Smooth muscle cell (in vitro differentiated cells): ENCODE measurements at regions not wholly inside any gene's neighbourhood (a gene's known extent, or its start where the extent isn't known, plus 50 kb on each side); places are given as distances from the start of the nearest gene placed in this dataset.

Experiments
- DNase-seq: peaks from one replicate; lab custom pipeline; 2025; ENCODE audit not compliant: unreplicated experiment; lab: John Stamatoyannopoulos, UW
- H2AFZ ChIP-seq: fragments of 200-600 bp; sonication (generic); 2 replicates; pipeline ENCODE4 v1.6.0; 2016; ENCODE audit warnings: antibody characterized with exemption, low read depth, mild to moderate bottlenecking
- H3F3A ChIP-seq: fragments of 200-600 bp; sonication (generic); 2 replicates; pipeline ENCODE4 v1.6.0; 2017; ENCODE audit warnings: antibody characterized with exemption, low read depth
- H3K27ac ChIP-seq: fragments of 200-600 bp; sonication (generic); 2 replicates; pipeline ENCODE4 v1.5.1; 2016; ENCODE audit warnings: low read depth, mild to moderate bottlenecking
- H3K27me3 ChIP-seq: fragments of 200-600 bp; sonication (generic); 2 replicates; pipeline ENCODE4 v1.6.1; 2016; ENCODE audit warnings: low read depth, mild to moderate bottlenecking
- H3K36me3 ChIP-seq: fragments of 200-600 bp; sonication (generic); 2 replicates; pipeline ENCODE4 v1.5.1; 2016; ENCODE audit warnings: low read depth
- H3K4me1 ChIP-seq: fragments of 200-600 bp; sonication (generic); 2 replicates; pipeline ENCODE4 v1.5.1; 2016; ENCODE audit warnings: low read depth
- H3K4me2 ChIP-seq: fragments of 200-600 bp; sonication (generic); 2 replicates; pipeline ENCODE4 v1.6.0; 2016; ENCODE audit warnings: mild to moderate bottlenecking
- H3K4me3 ChIP-seq: fragments of 200-600 bp; sonication (generic); 2 replicates; pipeline ENCODE4 v1.5.1; 2016; ENCODE audit warnings: mild to moderate bottlenecking
- H3K79me2 ChIP-seq: fragments of 200-600 bp; sonication (generic); 2 replicates; pipeline ENCODE4 v1.6.0; 2016; ENCODE audit warnings: low read depth, mild to moderate bottlenecking
- H3K9ac ChIP-seq: fragments of 200-600 bp; sonication (generic); 2 replicates; pipeline ENCODE4 v1.6.0; 2016; ENCODE audit warnings: low read depth
- H3K9me3 ChIP-seq: fragments of 200-600 bp; sonication (generic); replicated peaks from 2 replicates; pipeline ENCODE4 v1.5.1; 2016; ENCODE audit warnings: low read depth
- H4K20me1 ChIP-seq: fragments of 200-600 bp; sonication (generic); 2 replicates; pipeline ENCODE4 v1.6.0; 2016; ENCODE audit warnings: low read depth
- WGBS: methylation state at CpG from one replicate; pipeline ENCODE4 v1.1.7; 2016; ENCODE audit warnings: low lambda C conversion rate; 5-methylcytosine and 5-hydroxymethylcytosine counted together
- TF ChIP-seq, protein P1 (sequence below): fragments of 200-600 bp; sonication (generic); IDR thresholded peaks from 2 replicates; pipeline ENCODE4 v1.5.1; 2017; ENCODE audit warnings: borderline replicate concordance, mild to moderate bottlenecking, antibody characterized with exemption; ENCODE audit not compliant: insufficient read depth, poor library complexity, severe bottlenecking

DNA sequence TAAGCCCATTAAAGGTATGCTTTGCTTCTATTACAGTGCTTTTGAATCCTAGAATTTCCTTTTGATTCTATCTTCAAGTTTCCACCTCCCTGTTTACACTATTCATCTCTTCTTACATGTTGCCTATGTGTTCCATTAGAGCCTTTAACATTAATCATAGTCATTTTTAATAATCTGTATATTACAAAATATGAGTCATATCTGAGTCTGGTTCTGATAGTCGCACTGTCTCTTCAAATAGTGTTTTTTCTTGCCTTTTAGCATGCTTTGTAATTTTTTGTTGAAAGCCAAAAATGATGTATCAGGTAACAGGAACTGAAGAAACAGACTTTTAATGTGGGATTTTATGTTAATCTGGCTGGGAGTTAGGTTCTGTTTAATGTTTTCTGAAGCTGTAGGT is 68.4 kb downstream of the DNAAF9 start:
- Histone ChIP-seq H3K9ac (no peak overlapping the region), H3K79me2 (no peaks in the 10 kb centered on the region), H4K20me1 (no peaks in the 10 kb centered on the region), H3K4me3 (no peak overlapping the region), H3K9me3 (no peaks in the 10 kb centered on the region), H3K4me2 (no peak overlapping the region), H2AFZ (no peak overlapping the region), H3K27ac (no peak overlapping the region), H3K36me3 (no peaks in the 10 kb centered on the region), H3K4me1 (no peaks in the 10 kb centered on the region), H3F3A (no peaks in the 10 kb centered on the region), H3K27me3 (no peaks in the 10 kb centered on the region)
- TF ChIP-seq, protein P1, sequence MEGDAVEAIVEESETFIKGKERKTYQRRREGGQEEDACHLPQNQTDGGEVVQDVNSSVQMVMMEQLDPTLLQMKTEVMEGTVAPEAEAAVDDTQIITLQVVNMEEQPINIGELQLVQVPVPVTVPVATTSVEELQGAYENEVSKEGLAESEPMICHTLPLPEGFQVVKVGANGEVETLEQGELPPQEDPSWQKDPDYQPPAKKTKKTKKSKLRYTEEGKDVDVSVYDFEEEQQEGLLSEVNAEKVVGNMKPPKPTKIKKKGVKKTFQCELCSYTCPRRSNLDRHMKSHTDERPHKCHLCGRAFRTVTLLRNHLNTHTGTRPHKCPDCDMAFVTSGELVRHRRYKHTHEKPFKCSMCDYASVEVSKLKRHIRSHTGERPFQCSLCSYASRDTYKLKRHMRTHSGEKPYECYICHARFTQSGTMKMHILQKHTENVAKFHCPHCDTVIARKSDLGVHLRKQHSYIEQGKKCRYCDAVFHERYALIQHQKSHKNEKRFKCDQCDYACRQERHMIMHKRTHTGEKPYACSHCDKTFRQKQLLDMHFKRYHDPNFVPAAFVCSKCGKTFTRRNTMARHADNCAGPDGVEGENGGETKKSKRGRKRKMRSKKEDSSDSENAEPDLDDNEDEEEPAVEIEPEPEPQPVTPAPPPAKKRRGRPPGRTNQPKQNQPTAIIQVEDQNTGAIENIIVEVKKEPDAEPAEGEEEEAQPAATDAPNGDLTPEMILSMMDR = no peak
- 97% methylated on average over 1 of the region's 1 CpG for WGBS
- DNase-seq = no peak

DNA sequence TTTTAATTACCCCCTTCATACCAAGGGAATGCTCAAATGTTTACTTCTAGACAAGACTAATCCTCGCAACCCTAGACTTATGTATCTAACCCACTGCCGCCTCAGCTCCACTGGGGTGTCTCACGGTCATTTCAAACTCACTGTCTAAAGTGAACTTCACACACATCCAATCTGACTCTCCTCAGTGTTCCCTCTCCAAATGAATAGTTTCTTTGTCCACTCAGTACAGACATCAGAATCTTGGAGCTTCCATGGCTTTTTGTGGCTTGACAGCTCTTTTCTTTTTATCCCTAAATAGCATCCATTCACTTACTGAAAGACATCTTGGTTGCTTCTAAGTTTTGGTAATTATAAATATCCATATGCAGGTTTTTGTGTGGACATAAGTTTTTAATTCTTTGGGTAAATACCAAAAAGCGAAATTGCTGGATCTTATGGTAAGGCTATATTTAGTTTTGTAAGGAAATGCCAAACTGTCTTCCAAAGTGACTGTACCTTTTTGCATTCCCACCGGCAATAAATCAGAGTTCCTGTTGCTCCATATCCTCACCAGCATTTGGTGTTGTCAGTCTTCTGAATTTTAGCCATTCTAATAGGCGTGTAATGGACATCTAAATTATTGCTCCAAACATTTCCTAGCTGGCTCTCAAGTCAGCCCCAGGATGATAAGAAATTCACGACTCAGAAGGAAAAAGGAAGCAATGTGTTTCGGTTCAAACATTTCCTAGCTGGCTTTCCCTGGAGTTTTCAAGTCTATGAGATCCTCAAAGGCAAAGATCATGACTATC is 73.1 kb downstream of the DNAAF9 start:
- Histone ChIP-seq H3K4me2 (no peak overlapping the region), H2AFZ (no peak overlapping the region), H3K9me3 (no peaks in the 10 kb centered on the region), H3K9ac (no peak overlapping the region), H3K4me1 (no peaks in the 10 kb centered on the region), H4K20me1 (no peaks in the 10 kb centered on the region), H3K27me3 (no peaks in the 10 kb centered on the region), H3K79me2 (no peaks in the 10 kb centered on the region), H3K36me3 (peaks cover 6% of the 10 kb centered on the region), H3K27ac (no peak overlapping the region), H3K4me3 (no peak overlapping the region), H3F3A (no peaks in the 10 kb centered on the region)
- WGBS = 77% methylated on average over 8 of the region's 8 CpGs
- TF ChIP-seq, protein P1 = no peak
- no peak for DNase-seq

DNA sequence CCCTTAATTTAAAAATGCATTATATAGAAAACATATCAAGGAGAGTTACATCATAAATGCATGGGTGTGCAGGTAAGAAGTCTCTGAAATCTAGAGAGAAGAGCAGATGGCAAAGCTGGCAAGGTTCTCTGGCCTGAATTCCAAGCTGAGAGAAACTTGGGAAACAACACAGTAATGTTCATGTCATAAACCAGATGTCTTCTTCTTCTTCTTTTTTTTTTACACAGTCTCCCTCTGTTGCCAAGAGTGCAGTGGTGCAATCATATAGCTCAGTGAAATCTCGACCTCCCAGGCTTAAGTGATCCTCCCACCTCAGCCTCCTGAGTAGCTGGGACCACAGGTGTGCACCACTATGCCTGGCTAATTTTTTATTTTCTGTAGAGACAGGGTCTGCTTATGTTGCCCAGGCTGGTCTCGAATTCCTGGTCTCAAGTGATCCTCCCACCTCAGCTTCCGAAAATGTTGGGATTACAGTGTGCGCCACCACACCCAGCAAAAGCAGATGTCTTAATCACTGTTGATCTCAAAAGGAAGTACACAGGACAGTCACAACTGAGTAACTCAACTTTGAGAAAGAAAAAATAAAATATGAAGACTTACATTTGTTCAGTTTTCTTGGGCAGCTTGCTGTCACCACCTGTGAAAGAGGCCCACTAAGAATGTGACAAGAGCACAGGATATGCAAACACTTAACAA is 77.3 kb downstream of the DNAAF9 start:
- Histone ChIP-seq H4K20me1 (no peaks in the 10 kb centered on the region), H2AFZ (no peak overlapping the region), H3K79me2 (no peaks in the 10 kb centered on the region), H3F3A (no peaks in the 10 kb centered on the region), H3K27me3 (no peaks in the 10 kb centered on the region), H3K9me3 (no peaks in the 10 kb centered on the region), H3K4me2 (no peak overlapping the region), H3K9ac (no peak overlapping the region), H3K4me1 (no peaks in the 10 kb centered on the region), H3K4me3 (no peak overlapping the region), H3K36me3 (peaks cover 6% of the 10 kb centered on the region), H3K27ac (no peak overlapping the region)
- TF ChIP-seq, protein P1 = no peak
- no peak for DNase-seq
- WGBS = 96% methylated on average over 4 of the region's 4 CpGs

DNA sequence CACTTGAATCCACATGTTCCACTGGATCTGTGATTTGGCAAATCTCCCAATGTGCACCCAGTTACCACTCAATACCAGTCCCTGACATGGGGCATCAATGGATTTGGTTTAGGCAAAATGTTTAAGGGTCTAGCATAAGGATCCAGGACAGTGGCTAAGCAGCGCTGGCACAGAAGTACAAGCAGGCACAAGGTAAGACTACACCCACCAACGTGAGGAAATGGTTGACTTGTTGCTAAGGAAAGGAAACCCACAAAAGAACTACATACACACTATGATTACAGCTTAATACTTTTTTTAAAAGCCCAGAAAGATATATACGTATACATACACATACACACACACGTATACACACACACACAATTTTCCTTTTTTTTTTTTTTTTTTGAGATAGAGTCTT is 79.0 kb downstream of the DNAAF9 start:
- H3K27me3 ChIP-seq = no peaks in the 10 kb centered on the region
- no peak overlapping the region for H3K9ac ChIP-seq
- no peaks in the 10 kb centered on the region for H3F3A ChIP-seq
- no peak for DNase-seq
- no peak overlapping the region for H2AFZ ChIP-seq
- H3K36me3 ChIP-seq = peaks cover 10% of the 10 kb centered on the region
- no peaks in the 10 kb centered on the region for H4K20me1 ChIP-seq
- no peak overlapping the region for H3K4me3 ChIP-seq
- TF ChIP-seq, protein P1 = no peak
- no peaks in the 10 kb centered on the region for H3K4me1 ChIP-seq
- 98% methylated on average over 4 of the region's 4 CpGs for WGBS
- H3K9me3 ChIP-seq = no peaks in the 10 kb centered on the region
- no peaks in the 10 kb centered on the region for H3K79me2 ChIP-seq
- H3K4me2 ChIP-seq = no peak overlapping the region
- no peak overlapping the region for H3K27ac ChIP-seq
